ENCODE measurements at regions not wholly inside any gene's neighbourhood (a gene's known extent, or its start where the extent isn't known, plus 50 kb on each side); places are given as distances from the start of the nearest gene placed in this dataset.
"Not testable (repeated sequence)": the region's sequence is repeated elsewhere in the genome, so short reads cannot be mapped to it uniquely, and the experiment has no call there.

GRCh38 chr6:168929871-168930450, 323.7 kb downstream of the THBS2 start:
- DNase-seq: no peak

GRCh38 chr6:168928012-168928411, 325.6 kb downstream of the THBS2 start:
- DNase-seq: no peak

GRCh38 chr6:168927026-168927425, 326.6 kb downstream of the THBS2 start:
- DNase-seq: no peak

- DNase-seq: no peak
Measured at GRCh38 chr6:168926306-168926705, 327.3 kb downstream of the THBS2 start.

- no peak for DNase-seq
Measured at GRCh38 chr6:168925671-168926070, 328.0 kb downstream of the THBS2 start.

GRCh38 chr6:168923171-168923570, 330.5 kb downstream of the THBS2 start:
- DNase-seq: no peak

GRCh38 chr6:168922436-168922835, 331.2 kb downstream of the THBS2 start:
- DNase-seq: no peak

GRCh38 chr6:168920289-168920688, 333.4 kb downstream of the THBS2 start:
- no peak for DNase-seq

- no peak for DNase-seq
Measured at GRCh38 chr6:168919470-168920179, 334.0 kb downstream of the THBS2 start.

- DNase-seq: peak; percentile 42
Measured at GRCh38 chr6:168916576-168917211, 337.0 kb downstream of the THBS2 start.

GRCh38 chr6:168915855-168916254, 337.8 kb downstream of the THBS2 start:
- no peak for DNase-seq

- DNase-seq: no peak
Measured at GRCh38 chr6:168915242-168915641, 338.4 kb downstream of the THBS2 start.

GRCh38 chr6:168913866-168914469, 339.7 kb downstream of the THBS2 start:
- no peak for DNase-seq

- DNase-seq: not testable (repeated sequence)
Measured at GRCh38 chr6:168913231-168913865, 340.3 kb downstream of the THBS2 start.

GRCh38 chr6:168909288-168909687, 344.4 kb downstream of the THBS2 start:
- DNase-seq: no peak

GRCh38 chr6:168908887-168909286, 344.8 kb downstream of the THBS2 start:
- peak; percentile 72 for DNase-seq

GRCh38 chr6:168908166-168908565, 345.5 kb downstream of the THBS2 start:
- peak; percentile 65 for DNase-seq

GRCh38 chr6:168906391-168906790, 347.3 kb downstream of the THBS2 start:
- no peak for DNase-seq

GRCh38 chr6:168905451-168906090, 348.1 kb downstream of the THBS2 start:
- DNase-seq: no peak

GRCh38 chr6:168903613-168904345, 349.9 kb downstream of the THBS2 start:
- no peak for DNase-seq

- no peak for DNase-seq
Measured at GRCh38 chr6:168902075-168902474, 351.6 kb downstream of the THBS2 start.

GRCh38 chr6:168901076-168901475, 352.6 kb downstream of the THBS2 start:
- DNase-seq: no peak
